ENCODE measurements at regions not wholly inside any gene's neighbourhood (a gene's known extent, or its start where the extent isn't known, plus 50 kb on each side); places are given as distances from the start of the nearest gene placed in this dataset.

DNA sequence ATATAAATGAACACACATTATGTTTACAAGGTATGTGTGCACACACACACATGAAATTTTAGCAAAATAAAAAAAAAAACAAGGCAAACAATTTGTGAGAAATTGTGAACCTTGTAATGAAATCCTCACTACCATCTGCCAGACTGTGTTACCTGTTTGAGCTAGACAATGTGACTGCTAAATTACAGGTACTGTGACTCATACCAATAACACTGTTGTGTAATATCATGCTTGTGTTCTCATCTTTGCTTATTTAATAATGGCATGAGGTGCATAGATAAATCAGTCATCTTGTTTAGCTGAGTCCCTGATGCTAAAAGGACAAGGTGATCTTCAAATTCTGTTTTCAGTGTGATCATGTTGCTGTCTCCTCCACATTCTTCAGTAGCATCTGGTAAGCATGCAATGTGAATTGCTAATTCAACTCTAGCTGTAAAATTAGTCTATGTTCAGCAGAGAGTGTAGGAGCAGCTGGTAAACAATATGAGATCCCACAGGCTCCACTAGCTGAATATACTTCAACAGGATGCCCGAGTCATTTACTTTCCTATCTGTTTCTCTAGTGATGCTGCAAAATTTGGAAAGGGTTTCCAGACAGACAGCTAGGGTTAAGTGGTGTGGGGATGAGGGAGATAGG, 966.3 kb upstream of the C9orf72 start:
- Histone ChIP-seq H4K20me1 (ENCODE audit: insufficient read depth) (no peaks in the 10 kb centered on the region), H3K4me2 (no peak overlapping the region), H3F3A (ENCODE audit: insufficient read depth, low read depth) (no peaks in the 10 kb centered on the region), H3K79me2 (ENCODE audit: low read depth) (no peaks in the 10 kb centered on the region), H3K9me3 (ENCODE audit: insufficient read depth, low read depth) (no peaks in the 10 kb centered on the region), H2AFZ (no peak overlapping the region), H3K27ac (no peak overlapping the region), H3K27me3 (ENCODE audit: insufficient read depth, low read depth) (no peaks in the 10 kb centered on the region), H3K36me3 (ENCODE audit: low read depth) (no peaks in the 10 kb centered on the region), H3K9me2 (ENCODE audit: insufficient read depth) (no peaks in the 10 kb centered on the region), H3K4me1 (replicated peaks; ENCODE audit: insufficient read depth) (no peaks in the 10 kb centered on the region), H3K4me3 (no peak overlapping the region)
- POLR2A ChIA-PET (ENCODE audit: unreplicated experiment), result no interaction called here
- no TSS peak for BruUV-seq (replicated peaks)
- TF ChIP-seq EZH2 (IDR thresholded peaks at IDR 0.05; ENCODE audit: low read depth), result no peak
- TF ChIP-seq, protein P1, sequence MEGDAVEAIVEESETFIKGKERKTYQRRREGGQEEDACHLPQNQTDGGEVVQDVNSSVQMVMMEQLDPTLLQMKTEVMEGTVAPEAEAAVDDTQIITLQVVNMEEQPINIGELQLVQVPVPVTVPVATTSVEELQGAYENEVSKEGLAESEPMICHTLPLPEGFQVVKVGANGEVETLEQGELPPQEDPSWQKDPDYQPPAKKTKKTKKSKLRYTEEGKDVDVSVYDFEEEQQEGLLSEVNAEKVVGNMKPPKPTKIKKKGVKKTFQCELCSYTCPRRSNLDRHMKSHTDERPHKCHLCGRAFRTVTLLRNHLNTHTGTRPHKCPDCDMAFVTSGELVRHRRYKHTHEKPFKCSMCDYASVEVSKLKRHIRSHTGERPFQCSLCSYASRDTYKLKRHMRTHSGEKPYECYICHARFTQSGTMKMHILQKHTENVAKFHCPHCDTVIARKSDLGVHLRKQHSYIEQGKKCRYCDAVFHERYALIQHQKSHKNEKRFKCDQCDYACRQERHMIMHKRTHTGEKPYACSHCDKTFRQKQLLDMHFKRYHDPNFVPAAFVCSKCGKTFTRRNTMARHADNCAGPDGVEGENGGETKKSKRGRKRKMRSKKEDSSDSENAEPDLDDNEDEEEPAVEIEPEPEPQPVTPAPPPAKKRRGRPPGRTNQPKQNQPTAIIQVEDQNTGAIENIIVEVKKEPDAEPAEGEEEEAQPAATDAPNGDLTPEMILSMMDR (conservative IDR thresholded peaks at IDR 0.05), result no peak
- CTCF ChIA-PET, result no interaction called here
- peak in 1 of 2 experiments; percentile 36 for DNase-seq
- intact Hi-C loops (cut with micrococcal nuclease; ENCODE audit: unreplicated experiment), result no loop called here

DNA sequence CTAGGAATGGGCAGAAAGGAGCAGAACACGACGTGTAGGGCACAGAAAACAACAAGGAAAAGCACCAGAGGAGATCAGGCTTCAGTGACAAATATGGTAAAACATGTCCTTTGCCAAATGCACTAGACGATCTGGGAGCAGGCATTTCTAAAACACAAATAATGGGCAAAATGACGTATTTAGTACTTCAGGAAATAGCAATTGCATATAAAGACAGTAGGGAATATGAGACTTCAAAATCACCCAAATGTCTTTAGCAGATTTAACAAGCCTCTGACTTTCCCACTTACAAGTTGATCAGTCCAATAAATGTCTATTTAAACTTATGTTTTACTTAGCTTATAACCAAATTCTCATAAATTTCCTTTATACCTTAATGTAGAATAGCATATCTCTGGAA, 969.6 kb upstream of the C9orf72 start:
- Histone ChIP-seq H3K4me2 (no peak overlapping the region), H3K9me2 (ENCODE audit: insufficient read depth) (no peaks in the 10 kb centered on the region), H4K20me1 (ENCODE audit: insufficient read depth) (no peaks in the 10 kb centered on the region), H3K4me1 (replicated peaks; ENCODE audit: insufficient read depth) (no peaks in the 10 kb centered on the region), H3K27ac (no peak overlapping the region), H3K27me3 (ENCODE audit: insufficient read depth, low read depth) (no peaks in the 10 kb centered on the region), H3K79me2 (ENCODE audit: low read depth) (no peaks in the 10 kb centered on the region), H3K4me3 (no peak overlapping the region), H3K36me3 (ENCODE audit: low read depth) (no peaks in the 10 kb centered on the region), H3K9me3 (ENCODE audit: insufficient read depth, low read depth) (no peaks in the 10 kb centered on the region), H3F3A (ENCODE audit: insufficient read depth, low read depth) (no peaks in the 10 kb centered on the region), H2AFZ (no peak overlapping the region)
- TF ChIP-seq EZH2 (IDR thresholded peaks at IDR 0.05; ENCODE audit: low read depth), result no peak
- TF ChIP-seq, protein P1 (conservative IDR thresholded peaks at IDR 0.05), result no peak
- DNase-seq, result no peak
- intact Hi-C loops (cut with micrococcal nuclease; ENCODE audit: unreplicated experiment), result no loop called here
- BruUV-seq (replicated peaks), result no TSS peak
- ChIA-PET CTCF (no interaction called here), POLR2A (ENCODE audit: unreplicated experiment) (no interaction called here)

DNA sequence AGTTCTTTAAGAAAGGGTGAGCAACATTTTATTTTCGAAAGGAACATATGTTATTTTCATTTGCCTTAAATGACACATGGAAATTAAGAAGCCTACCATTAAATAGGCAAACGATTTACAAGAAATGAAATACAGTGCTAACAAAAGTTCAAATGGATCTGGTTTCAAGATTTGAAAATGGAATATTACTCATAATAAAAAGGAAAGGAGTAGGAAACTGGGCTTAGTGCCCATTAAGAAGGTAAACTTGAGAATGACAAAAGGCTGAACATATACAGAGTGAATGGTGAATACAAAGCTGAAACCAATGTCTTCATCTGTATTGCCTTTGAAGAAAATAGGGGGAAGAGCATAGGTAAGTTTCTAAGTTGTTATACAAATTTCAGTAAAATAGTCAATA, 974.2 kb upstream of the C9orf72 start:
- intact Hi-C loops (cut with micrococcal nuclease; ENCODE audit: unreplicated experiment), result no loop called here
- POLR2A ChIA-PET (ENCODE audit: unreplicated experiment), result no interaction called here
- H3K27me3 ChIP-seq (ENCODE audit: insufficient read depth, low read depth), result no peaks in the 10 kb centered on the region

More for the DNA sequence above, 974.2 kb upstream of the C9orf72 start:
- no peaks in the 10 kb centered on the region for H3K79me2 ChIP-seq (ENCODE audit: low read depth)
- CTCF ChIA-PET, result no interaction called here
- no peak for DNase-seq
- H3K36me3 ChIP-seq (ENCODE audit: low read depth), result no peaks in the 10 kb centered on the region
- H3K9me2 ChIP-seq (ENCODE audit: insufficient read depth), result no peaks in the 10 kb centered on the region
- H3K4me3 ChIP-seq, result no peak overlapping the region
- TF ChIP-seq, protein P1 (conservative IDR thresholded peaks at IDR 0.05), result no peak
- no peak for TF ChIP-seq EZH2 (IDR thresholded peaks at IDR 0.05; ENCODE audit: low read depth)
- H3K4me1 ChIP-seq (replicated peaks; ENCODE audit: insufficient read depth), result no peaks in the 10 kb centered on the region
- H3K9me3 ChIP-seq (ENCODE audit: insufficient read depth, low read depth), result no peaks in the 10 kb centered on the region
- no TSS peak for BruUV-seq (replicated peaks)
- no peak overlapping the region for H3K27ac ChIP-seq
- no peak overlapping the region for H3K4me2 ChIP-seq
- no peaks in the 10 kb centered on the region for H3F3A ChIP-seq (ENCODE audit: insufficient read depth, low read depth)
- H4K20me1 ChIP-seq (ENCODE audit: insufficient read depth), result no peaks in the 10 kb centered on the region
- no peak overlapping the region for H2AFZ ChIP-seq

Data from PC-9 (cell line).